ENCODE measurements at regions not wholly inside any gene's neighbourhood (a gene's known extent, or its start where the extent isn't known, plus 50 kb on each side); places are given as distances from the start of the nearest gene placed in this dataset.

DNA sequence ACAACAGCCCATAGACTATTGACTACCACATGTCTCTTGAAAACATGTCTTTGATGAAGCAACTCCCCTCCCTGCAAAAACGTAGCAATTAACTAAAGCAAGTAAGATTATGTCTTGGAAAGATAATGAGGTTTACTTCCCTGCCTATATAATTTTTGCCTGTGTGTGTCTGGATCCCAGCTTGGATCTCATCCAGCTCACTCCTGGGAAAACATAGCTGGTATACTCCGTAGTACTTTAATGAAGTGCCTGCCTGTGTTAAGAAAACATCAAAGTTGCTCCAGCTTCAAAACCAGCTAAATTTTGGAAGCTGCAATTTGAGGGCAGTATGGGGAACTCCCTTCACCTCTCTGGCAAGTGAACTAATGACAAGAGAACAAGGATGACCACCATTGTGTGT is 182.6 kb upstream of the C9orf72 start:
- no peak for DNase-seq (ENCODE audit: low read depth)
- H3K4me3 ChIP-seq (ENCODE audit: low read length), result no peak overlapping the region
- TF ChIP-seq, protein P1, sequence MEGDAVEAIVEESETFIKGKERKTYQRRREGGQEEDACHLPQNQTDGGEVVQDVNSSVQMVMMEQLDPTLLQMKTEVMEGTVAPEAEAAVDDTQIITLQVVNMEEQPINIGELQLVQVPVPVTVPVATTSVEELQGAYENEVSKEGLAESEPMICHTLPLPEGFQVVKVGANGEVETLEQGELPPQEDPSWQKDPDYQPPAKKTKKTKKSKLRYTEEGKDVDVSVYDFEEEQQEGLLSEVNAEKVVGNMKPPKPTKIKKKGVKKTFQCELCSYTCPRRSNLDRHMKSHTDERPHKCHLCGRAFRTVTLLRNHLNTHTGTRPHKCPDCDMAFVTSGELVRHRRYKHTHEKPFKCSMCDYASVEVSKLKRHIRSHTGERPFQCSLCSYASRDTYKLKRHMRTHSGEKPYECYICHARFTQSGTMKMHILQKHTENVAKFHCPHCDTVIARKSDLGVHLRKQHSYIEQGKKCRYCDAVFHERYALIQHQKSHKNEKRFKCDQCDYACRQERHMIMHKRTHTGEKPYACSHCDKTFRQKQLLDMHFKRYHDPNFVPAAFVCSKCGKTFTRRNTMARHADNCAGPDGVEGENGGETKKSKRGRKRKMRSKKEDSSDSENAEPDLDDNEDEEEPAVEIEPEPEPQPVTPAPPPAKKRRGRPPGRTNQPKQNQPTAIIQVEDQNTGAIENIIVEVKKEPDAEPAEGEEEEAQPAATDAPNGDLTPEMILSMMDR (conservative IDR thresholded peaks at IDR 0.05; ENCODE audit: low read length), result no peak

DNA sequence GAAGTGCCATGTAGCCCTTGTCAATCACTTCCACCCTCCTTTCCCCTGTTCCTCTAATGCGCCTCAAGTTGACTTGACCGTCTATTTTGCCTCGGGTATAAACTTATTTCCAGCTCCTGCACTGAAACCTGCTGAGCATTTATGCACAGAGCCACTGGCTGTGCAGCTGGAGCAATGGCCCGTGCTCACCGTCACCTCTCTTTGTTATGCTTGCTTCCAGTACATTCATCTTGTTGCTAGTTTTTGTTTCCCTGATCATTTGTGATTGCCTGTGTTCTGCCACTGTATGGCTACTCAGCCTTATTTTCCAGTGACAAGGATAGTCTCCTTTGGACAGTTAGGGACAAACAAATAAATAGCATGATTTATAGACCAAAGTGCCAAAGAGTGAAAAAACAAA is 183.1 kb upstream of the C9orf72 start:
- TF ChIP-seq, protein P1 (conservative IDR thresholded peaks at IDR 0.05; ENCODE audit: low read length), result no peak
- DNase-seq (ENCODE audit: low read depth), result no peak
- no peak overlapping the region for H3K4me3 ChIP-seq (ENCODE audit: low read length)

DNA sequence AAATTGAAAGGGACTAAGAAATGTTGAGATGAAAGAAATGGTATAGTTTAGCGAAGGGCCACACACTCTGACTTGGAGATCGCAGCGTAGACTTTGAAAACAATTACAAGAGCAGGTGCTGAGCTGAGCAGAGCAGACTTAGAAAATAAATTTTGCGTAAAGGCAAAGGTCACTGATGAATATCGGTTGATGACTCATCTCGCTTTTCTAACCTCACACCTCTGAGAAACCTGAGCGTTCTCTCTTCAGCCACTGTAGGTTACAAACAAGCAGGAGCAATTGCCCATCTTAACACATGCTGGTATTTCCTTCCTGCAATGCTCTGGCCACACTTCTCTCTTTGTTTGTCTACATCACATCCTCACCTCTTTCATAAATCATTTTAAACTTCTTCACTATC is 190.6 kb upstream of the C9orf72 start:
- TF ChIP-seq, protein P1 (conservative IDR thresholded peaks at IDR 0.05; ENCODE audit: low read length), result no peak
- no peak for DNase-seq (ENCODE audit: low read depth)
- H3K4me3 ChIP-seq (ENCODE audit: low read length), result no peak overlapping the region

DNA sequence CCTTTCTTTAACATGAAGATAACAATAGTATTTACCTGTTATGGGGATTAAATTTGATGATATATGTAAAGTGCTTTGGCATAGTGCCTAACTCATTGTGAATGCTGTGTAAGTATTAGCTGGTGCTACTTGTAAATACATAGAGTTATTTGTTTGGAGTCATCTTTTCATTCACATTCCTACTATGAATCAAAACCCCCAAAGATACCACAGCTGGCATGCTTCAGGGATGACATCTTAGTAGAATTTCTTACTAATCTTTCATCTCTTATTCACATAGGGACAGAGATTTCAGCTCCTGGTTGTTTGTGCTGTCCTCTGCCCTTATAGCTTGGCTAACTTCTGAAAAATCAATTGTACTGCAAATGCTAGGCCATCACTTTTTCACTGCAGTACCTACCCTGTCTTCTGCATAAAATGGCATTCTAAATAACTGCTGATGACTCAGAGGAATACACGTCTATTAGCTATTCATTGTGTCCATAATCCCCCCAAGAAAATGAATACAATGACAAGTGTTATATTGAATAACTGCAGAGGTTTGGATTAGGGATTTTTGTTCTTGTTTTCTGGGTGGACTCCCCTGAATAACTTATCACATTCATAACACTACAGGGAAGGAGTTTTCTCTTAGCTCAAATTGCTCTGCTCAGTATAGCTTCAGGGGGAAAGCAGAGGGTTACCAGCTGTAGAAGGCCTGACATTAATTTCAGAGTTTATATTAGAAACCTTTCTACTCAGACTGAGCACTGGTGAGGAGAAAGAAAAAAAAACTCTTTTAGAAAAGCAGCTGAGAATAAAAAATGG is 192.2 kb upstream of the C9orf72 start:
- TF ChIP-seq, protein P1 (conservative IDR thresholded peaks at IDR 0.05; ENCODE audit: low read length), result no peak
- DNase-seq (ENCODE audit: low read depth), result no peak
- no peak overlapping the region for H3K4me3 ChIP-seq (ENCODE audit: low read length)

DNA sequence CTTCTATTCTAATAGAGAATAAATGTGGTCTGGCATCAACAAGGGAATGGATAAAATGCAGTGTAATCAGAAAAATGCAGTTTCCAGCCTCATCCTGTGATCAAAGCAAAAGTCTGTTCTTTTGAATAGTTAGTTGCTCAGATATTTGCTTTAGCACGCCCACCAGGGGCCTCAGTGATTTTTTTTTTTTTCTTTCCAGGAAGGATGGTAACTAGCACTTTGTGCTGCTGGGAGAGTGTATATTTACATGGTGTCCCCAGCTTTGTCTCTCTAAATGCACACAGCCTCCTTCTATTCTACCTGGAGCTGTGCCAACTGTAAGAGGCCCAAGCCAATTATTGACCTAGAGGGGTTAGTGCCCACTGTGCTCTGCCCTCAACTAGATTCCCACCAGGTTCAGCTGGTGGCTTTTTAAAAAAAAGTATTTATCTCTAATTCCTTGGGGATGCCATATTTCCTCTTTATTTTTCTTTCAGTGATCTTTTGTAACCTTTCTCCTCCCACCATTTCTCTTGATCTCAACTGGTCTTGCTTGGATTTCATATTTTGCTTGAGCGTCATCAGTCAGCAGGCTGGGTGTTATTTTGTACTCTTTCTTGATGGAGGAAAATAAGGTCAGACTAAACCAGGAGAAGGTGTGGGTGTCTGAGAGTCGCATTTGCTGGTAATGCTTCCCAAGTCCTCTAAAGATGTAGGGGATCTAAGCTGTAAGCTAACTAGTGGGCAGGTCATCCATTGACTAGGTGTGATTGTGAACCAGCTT is 193.0 kb upstream of the C9orf72 start:
- DNase-seq (ENCODE audit: low read depth), result no peak
- TF ChIP-seq, protein P1 (conservative IDR thresholded peaks at IDR 0.05; ENCODE audit: low read length), result no peak

DNA sequence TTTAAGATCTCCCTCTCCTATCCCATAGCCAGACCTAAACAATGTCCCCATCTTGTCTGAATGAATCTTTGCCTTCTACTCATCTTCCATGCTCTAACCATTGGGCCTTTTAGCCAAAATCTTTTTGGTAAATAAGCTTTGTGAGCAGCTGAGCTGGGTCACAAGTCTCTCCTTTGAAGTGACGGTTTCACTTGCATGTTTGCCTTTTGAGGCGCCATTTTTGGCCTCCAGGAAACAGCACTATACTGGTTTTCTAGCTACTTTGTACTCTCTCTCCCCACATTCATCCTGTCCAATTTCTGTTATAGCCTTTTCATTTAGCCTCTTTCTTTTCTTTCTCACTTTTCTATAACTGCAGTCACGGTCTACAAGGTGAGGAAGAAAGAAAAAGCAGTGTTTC is 195.5 kb upstream of the C9orf72 start:
- H3K4me3 ChIP-seq (ENCODE audit: low read length), result no peak overlapping the region
- TF ChIP-seq, protein P1 (conservative IDR thresholded peaks at IDR 0.05; ENCODE audit: low read length), result no peak
- no peak for DNase-seq (ENCODE audit: low read depth)

More for the DNA sequence above, 193.0 kb upstream of the C9orf72 start:
- no peak overlapping the region for H3K4me3 ChIP-seq (ENCODE audit: low read length)

DNA sequence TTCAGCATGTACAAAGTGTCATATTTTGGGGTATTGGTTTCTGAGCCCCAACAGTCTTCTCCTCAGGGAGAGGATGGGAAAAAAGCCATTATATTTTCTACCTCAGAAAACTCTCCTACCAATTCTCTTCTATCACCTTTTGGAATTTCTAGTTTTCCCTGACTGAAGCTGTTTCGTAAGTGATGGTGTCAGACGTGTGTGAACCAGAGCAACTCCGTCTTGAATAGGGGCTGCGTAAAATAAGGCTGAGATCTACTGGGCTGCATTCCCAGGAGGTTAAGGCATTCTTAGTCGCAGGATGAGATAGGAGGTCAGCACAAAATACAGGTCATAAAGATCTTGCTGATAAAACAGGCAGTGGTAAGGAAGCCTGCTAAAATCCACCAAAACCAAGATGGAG is 197.3 kb upstream of the C9orf72 start:
- H3K4me3 ChIP-seq (ENCODE audit: low read length), result no peak overlapping the region
- no peak for DNase-seq (ENCODE audit: low read depth)
- TF ChIP-seq, protein P1 (conservative IDR thresholded peaks at IDR 0.05; ENCODE audit: low read length), result no peak

Measured in AG10803 (cell line).